ENCODE measurements at regions not wholly inside any gene's neighbourhood (a gene's known extent, or its start where the extent isn't known, plus 50 kb on each side); places are given as distances from the start of the nearest gene placed in this dataset.

- no peaks in the 10 kb centered on the region for H3K4me1 ChIP-seq (ENCODE audit: control insufficient read depth, insufficient read depth, low read length, poor library complexity, severe bottlenecking)
- no peaks in the 10 kb centered on the region for H3K27me3 ChIP-seq (replicated peaks; ENCODE audit: control insufficient read depth, insufficient read depth, low read length, poor library complexity, severe bottlenecking)
- H3K9me3 ChIP-seq (ENCODE audit: control insufficient read depth, low read length): no peaks in the 10 kb centered on the region
- H3K27ac ChIP-seq (ENCODE audit: insufficient read depth, low read length, poor library complexity, severe bottlenecking): no peak overlapping the region
- no peaks in the 10 kb centered on the region for H3K36me3 ChIP-seq (ENCODE audit: control insufficient read depth, insufficient read depth, low read length)
- H3K4me3 ChIP-seq (ENCODE audit: insufficient read depth, low read depth, low read length, poor library complexity, severe bottlenecking): no peak overlapping the region
- no peak for DNase-seq
Observed at GRCh38 chr13:91017669-91018053, 329.8 kb upstream of the MIR17HG start.

- H3K4me3 ChIP-seq (ENCODE audit: insufficient read depth, low read depth, low read length, poor library complexity, severe bottlenecking): no peak overlapping the region
- H3K36me3 ChIP-seq (ENCODE audit: control insufficient read depth, insufficient read depth, low read length): no peaks in the 10 kb centered on the region
- no peak for DNase-seq
- no peaks in the 10 kb centered on the region for H3K27me3 ChIP-seq (replicated peaks; ENCODE audit: control insufficient read depth, insufficient read depth, low read length, poor library complexity, severe bottlenecking)
- no peaks in the 10 kb centered on the region for H3K9me3 ChIP-seq (ENCODE audit: control insufficient read depth, low read length)
- H3K4me1 ChIP-seq (ENCODE audit: control insufficient read depth, insufficient read depth, low read length, poor library complexity, severe bottlenecking): no peaks in the 10 kb centered on the region
- no peak overlapping the region for H3K27ac ChIP-seq (ENCODE audit: insufficient read depth, low read length, poor library complexity, severe bottlenecking)
Observed at GRCh38 chr13:91020461-91021034, 326.9 kb upstream of the MIR17HG start.

GRCh38 chr13:91024157-91024792 is 323.2 kb upstream of the MIR17HG start:
- Histone ChIP-seq H3K4me1 (ENCODE audit: control insufficient read depth, insufficient read depth, low read length, poor library complexity, severe bottlenecking) (no peaks in the 10 kb centered on the region), H3K9me3 (ENCODE audit: control insufficient read depth, low read length) (no peaks in the 10 kb centered on the region), H3K4me3 (ENCODE audit: insufficient read depth, low read depth, low read length, poor library complexity, severe bottlenecking) (no peak overlapping the region), H3K27me3 (replicated peaks; ENCODE audit: control insufficient read depth, insufficient read depth, low read length, poor library complexity, severe bottlenecking) (no peaks in the 10 kb centered on the region), H3K36me3 (ENCODE audit: control insufficient read depth, insufficient read depth, low read length) (no peaks in the 10 kb centered on the region), H3K27ac (ENCODE audit: insufficient read depth, low read length, poor library complexity, severe bottlenecking) (no peak overlapping the region)
- DNase-seq: no peak

- no peaks in the 10 kb centered on the region for H3K27me3 ChIP-seq (replicated peaks; ENCODE audit: control insufficient read depth, insufficient read depth, low read length, poor library complexity, severe bottlenecking)
- no peaks in the 10 kb centered on the region for H3K36me3 ChIP-seq (ENCODE audit: control insufficient read depth, insufficient read depth, low read length)
- H3K9me3 ChIP-seq (ENCODE audit: control insufficient read depth, low read length): no peaks in the 10 kb centered on the region
- no peak for DNase-seq
- H3K27ac ChIP-seq (ENCODE audit: insufficient read depth, low read length, poor library complexity, severe bottlenecking): no peak overlapping the region
- H3K4me3 ChIP-seq (ENCODE audit: insufficient read depth, low read depth, low read length, poor library complexity, severe bottlenecking): no peak overlapping the region
- no peaks in the 10 kb centered on the region for H3K4me1 ChIP-seq (ENCODE audit: control insufficient read depth, insufficient read depth, low read length, poor library complexity, severe bottlenecking)
Observed at GRCh38 chr13:91025442-91025841, 322.0 kb upstream of the MIR17HG start.

GRCh38 chr13:91031508-91031907 is 316.0 kb upstream of the MIR17HG start:
- H3K27ac ChIP-seq (ENCODE audit: insufficient read depth, low read length, poor library complexity, severe bottlenecking): no peak overlapping the region
- H3K4me3 ChIP-seq (ENCODE audit: insufficient read depth, low read depth, low read length, poor library complexity, severe bottlenecking): no peak overlapping the region
- H3K4me1 ChIP-seq (ENCODE audit: control insufficient read depth, insufficient read depth, low read length, poor library complexity, severe bottlenecking): no peaks in the 10 kb centered on the region
- no peak for DNase-seq
- no peaks in the 10 kb centered on the region for H3K9me3 ChIP-seq (ENCODE audit: control insufficient read depth, low read length)
- no peaks in the 10 kb centered on the region for H3K27me3 ChIP-seq (replicated peaks; ENCODE audit: control insufficient read depth, insufficient read depth, low read length, poor library complexity, severe bottlenecking)
- no peaks in the 10 kb centered on the region for H3K36me3 ChIP-seq (ENCODE audit: control insufficient read depth, insufficient read depth, low read length)

GRCh38 chr13:91032104-91032503 is 315.4 kb upstream of the MIR17HG start:
- DNase-seq: no peak

GRCh38 chr13:91036886-91037285 is 310.6 kb upstream of the MIR17HG start:
- Histone ChIP-seq H3K4me3 (ENCODE audit: insufficient read depth, low read depth, low read length, poor library complexity, severe bottlenecking) (no peak overlapping the region), H3K36me3 (ENCODE audit: control insufficient read depth, insufficient read depth, low read length) (no peaks in the 10 kb centered on the region), H3K27ac (ENCODE audit: insufficient read depth, low read length, poor library complexity, severe bottlenecking) (no peak overlapping the region), H3K9me3 (ENCODE audit: control insufficient read depth, low read length) (no peaks in the 10 kb centered on the region), H3K4me1 (ENCODE audit: control insufficient read depth, insufficient read depth, low read length, poor library complexity, severe bottlenecking) (no peaks in the 10 kb centered on the region), H3K27me3 (replicated peaks; ENCODE audit: control insufficient read depth, insufficient read depth, low read length, poor library complexity, severe bottlenecking) (no peaks in the 10 kb centered on the region)
- no peak for DNase-seq

More at GRCh38 chr13:91032104-91032503, 315.4 kb upstream of the MIR17HG start:
- no peak overlapping the region for H3K4me3 ChIP-seq (ENCODE audit: insufficient read depth, low read depth, low read length, poor library complexity, severe bottlenecking)
- no peaks in the 10 kb centered on the region for H3K9me3 ChIP-seq (ENCODE audit: control insufficient read depth, low read length)
- no peaks in the 10 kb centered on the region for H3K27me3 ChIP-seq (replicated peaks; ENCODE audit: control insufficient read depth, insufficient read depth, low read length, poor library complexity, severe bottlenecking)
- no peaks in the 10 kb centered on the region for H3K36me3 ChIP-seq (ENCODE audit: control insufficient read depth, insufficient read depth, low read length)
- no peaks in the 10 kb centered on the region for H3K4me1 ChIP-seq (ENCODE audit: control insufficient read depth, insufficient read depth, low read length, poor library complexity, severe bottlenecking)
- H3K27ac ChIP-seq (ENCODE audit: insufficient read depth, low read length, poor library complexity, severe bottlenecking): no peak overlapping the region

GRCh38 chr13:91042870-91043269 is 304.6 kb upstream of the MIR17HG start:
- Histone ChIP-seq H3K27me3 (replicated peaks; ENCODE audit: control insufficient read depth, insufficient read depth, low read length, poor library complexity, severe bottlenecking) (no peaks in the 10 kb centered on the region), H3K36me3 (ENCODE audit: control insufficient read depth, insufficient read depth, low read length) (no peaks in the 10 kb centered on the region), H3K4me3 (ENCODE audit: insufficient read depth, low read depth, low read length, poor library complexity, severe bottlenecking) (no peak overlapping the region), H3K27ac (ENCODE audit: insufficient read depth, low read length, poor library complexity, severe bottlenecking) (no peak overlapping the region), H3K4me1 (ENCODE audit: control insufficient read depth, insufficient read depth, low read length, poor library complexity, severe bottlenecking) (no peaks in the 10 kb centered on the region), H3K9me3 (ENCODE audit: control insufficient read depth, low read length) (no peaks in the 10 kb centered on the region)
- DNase-seq: no peak

- H3K27ac ChIP-seq (ENCODE audit: insufficient read depth, low read length, poor library complexity, severe bottlenecking): no peak overlapping the region
- no peaks in the 10 kb centered on the region for H3K27me3 ChIP-seq (replicated peaks; ENCODE audit: control insufficient read depth, insufficient read depth, low read length, poor library complexity, severe bottlenecking)
- no peaks in the 10 kb centered on the region for H3K36me3 ChIP-seq (ENCODE audit: control insufficient read depth, insufficient read depth, low read length)
- no peak for DNase-seq
- no peaks in the 10 kb centered on the region for H3K9me3 ChIP-seq (ENCODE audit: control insufficient read depth, low read length)
- no peak overlapping the region for H3K4me3 ChIP-seq (ENCODE audit: insufficient read depth, low read depth, low read length, poor library complexity, severe bottlenecking)
- H3K4me1 ChIP-seq (ENCODE audit: control insufficient read depth, insufficient read depth, low read length, poor library complexity, severe bottlenecking): no peaks in the 10 kb centered on the region
Observed at GRCh38 chr13:91045351-91046034, 302.0 kb upstream of the MIR17HG start.

- no peaks in the 10 kb centered on the region for H3K27me3 ChIP-seq (replicated peaks; ENCODE audit: control insufficient read depth, insufficient read depth, low read length, poor library complexity, severe bottlenecking)
- H3K9me3 ChIP-seq (ENCODE audit: control insufficient read depth, low read length): no peaks in the 10 kb centered on the region
- H3K4me3 ChIP-seq (ENCODE audit: insufficient read depth, low read depth, low read length, poor library complexity, severe bottlenecking): no peak overlapping the region
- no peak overlapping the region for H3K27ac ChIP-seq (ENCODE audit: insufficient read depth, low read length, poor library complexity, severe bottlenecking)
- no peaks in the 10 kb centered on the region for H3K36me3 ChIP-seq (ENCODE audit: control insufficient read depth, insufficient read depth, low read length)
- no peaks in the 10 kb centered on the region for H3K4me1 ChIP-seq (ENCODE audit: control insufficient read depth, insufficient read depth, low read length, poor library complexity, severe bottlenecking)
- DNase-seq: no peak
Observed at GRCh38 chr13:91046715-91047327, 300.7 kb upstream of the MIR17HG start.

All from effector memory CD4-positive, alpha-beta T cell (primary cell).